ENCODE measurements at regions not wholly inside any gene's neighbourhood (a gene's known extent, or its start where the extent isn't known, plus 50 kb on each side); places are given as distances from the start of the nearest gene placed in this dataset.

DNA sequence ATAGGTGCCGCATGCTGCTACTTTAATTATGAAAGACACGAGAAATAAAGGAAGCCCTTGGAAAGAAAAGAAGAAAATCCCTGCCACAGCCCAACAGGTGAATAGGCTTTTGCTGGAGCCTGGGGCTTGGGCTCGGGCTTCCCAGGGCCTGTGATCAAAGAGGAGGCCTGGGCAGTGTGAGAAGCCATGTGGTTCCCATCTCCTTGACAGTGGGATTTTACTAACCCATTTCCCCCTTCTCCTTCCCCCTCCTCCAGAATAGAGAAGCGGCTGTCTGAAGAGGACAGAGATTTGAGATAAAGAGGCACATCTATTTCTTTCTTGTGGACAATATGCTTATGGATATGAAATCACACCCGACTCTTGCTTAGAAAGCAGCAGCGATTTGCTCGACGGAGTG lies 369.1 kb downstream of the MCTP2 start:
- no peak for DNase-seq
- ATAC-seq, result no peak
- intact Hi-C loops (cut with DNase I), result loop anchor here in 1 of 2 donors (10.0 kb wide), 1 partner anchor 64 kb away; no protein-coding TSS in a partner anchor

DNA sequence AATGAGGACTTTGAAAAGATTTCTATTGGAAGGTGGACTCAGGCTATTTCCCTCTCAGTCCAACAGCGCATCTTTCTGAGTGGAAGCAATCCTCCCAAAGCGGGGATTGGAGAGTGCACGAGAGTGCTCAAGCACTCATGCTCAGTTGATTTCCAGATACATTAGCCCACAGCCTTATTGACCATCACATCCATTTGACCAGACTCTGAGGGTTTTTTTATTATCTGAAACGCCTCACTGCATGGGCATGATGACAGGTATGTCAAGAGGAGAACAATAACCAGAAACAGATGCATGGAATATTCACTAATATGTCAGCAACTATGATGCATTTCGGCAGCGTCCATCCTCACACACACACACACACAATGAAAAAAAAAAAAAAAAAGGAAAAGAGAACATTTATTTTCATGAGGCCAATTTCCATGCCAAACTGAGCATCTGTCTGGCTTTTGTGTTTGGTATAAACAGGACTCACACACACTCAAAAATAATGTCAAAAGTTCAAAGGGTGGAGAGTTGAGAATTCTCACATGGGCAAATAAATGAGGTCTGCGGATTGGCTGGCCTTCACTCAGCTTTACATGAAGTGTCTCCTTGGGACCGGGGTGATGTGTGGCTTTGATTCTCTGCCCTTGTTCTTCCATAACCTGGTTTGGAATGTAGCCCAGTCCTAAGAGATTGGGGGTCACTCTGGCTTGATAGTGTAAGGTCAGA lies 371.6 kb downstream of the MCTP2 start:
- no peak for ATAC-seq

DNA sequence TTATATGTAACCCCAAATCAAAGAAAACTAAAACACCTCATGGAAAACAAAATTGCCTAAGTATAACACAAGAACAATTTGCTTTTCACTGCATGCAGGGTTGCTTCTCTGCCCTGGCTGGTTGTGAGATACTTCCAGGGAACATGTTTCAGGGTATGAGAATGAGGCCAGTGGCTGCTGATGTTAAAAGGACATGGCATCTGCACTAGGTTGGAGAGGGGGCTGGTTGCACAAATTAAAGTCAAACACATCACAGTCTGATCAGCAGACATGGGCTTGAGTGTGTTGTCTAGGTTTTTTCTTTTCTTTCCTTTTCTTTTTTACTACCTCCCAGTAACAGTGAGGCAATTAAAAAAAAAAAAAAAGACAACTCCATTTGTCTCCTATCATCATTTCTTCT lies 374.9 kb downstream of the MCTP2 start:
- DNase-seq (no peak), ATAC-seq (no peak)
- intact Hi-C loops (cut with DNase I), result loop anchor here in 1 of 2 donors (10.0 kb wide), 1 partner anchor 59 kb away; no protein-coding TSS in a partner anchor

More for the DNA sequence above, 371.6 kb downstream of the MCTP2 start:
- intact Hi-C loops (cut with DNase I), result loop anchor here in 1 of 2 donors (10.0 kb wide), 1 partner anchor 62 kb away; no protein-coding TSS in a partner anchor
- no peak for DNase-seq

DNA sequence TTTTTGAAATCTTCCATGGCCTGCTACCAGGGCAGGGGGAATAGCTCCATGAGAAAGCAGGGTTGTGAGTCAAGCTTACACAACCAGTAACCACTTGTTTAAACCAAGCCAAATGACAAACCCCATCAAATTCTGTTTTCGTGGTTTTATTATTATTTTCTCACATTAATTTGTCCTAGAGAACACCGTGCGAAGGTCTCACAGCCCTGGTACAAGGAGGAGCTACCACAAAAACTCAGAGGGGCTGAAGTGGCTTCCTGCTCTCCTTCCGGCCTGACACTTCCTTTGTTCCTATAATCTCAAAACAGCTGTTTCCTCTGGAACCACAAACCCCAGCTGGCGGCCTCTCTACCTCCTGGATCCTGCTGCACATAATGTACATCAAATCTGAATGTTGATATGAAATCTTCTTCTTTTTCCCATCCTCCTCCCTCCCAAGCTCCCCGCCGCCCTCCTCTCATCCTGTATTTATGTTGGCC lies 375.9 kb downstream of the MCTP2 start:
- intact Hi-C loops (cut with DNase I), result loop anchor here in 1 of 2 donors (10.0 kb wide), 1 partner anchor 58 kb away; no protein-coding TSS in a partner anchor
- ATAC-seq, result peak; percentile 23 to 78
- DNase-seq, result peak; percentile 55

DNA sequence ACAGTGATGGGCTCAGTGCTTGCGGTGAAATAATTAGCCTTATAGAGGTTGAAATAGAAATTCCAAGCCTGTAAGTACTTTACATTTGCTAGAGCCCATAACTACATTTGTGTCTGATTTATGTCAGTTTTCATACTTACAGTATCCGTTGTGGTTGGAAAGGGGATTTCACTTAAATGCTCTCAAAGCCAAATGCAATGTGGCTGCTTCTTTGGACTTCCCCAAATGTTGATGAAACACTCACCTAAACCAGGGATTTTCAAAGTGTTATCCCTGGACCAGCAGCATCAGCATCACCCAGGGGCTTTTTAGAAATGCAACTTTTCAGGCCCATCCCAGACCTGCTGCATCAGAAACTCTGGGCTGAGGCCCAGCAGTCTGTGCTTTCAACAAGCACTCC lies 378.7 kb downstream of the MCTP2 start:
- DNase-seq, result no peak
- ATAC-seq, result no peak
- intact Hi-C loops (cut with DNase I), result no loop called here

DNA sequence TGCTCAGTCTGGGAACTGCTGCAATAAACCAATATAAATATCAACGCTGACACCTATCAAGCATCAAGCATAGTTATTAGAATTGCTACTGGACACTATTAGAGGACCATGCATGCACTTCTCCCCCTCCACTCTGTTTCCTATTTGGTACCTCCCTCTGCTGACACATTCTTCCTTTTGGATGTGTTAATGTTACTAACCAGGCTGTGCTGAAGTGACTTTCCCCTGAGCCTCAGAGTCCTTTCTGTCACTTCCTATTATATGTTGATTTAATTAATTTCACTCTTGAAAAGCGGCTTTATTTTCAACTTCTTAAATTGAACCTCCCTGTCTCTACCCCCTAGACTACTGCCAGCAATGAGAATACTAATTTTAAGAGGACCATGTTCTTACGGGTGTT lies 379.1 kb downstream of the MCTP2 start:
- intact Hi-C loops (cut with DNase I), result no loop called here
- DNase-seq, result no peak
- peak in 1 of 2 donors; percentile 30 for ATAC-seq

DNA sequence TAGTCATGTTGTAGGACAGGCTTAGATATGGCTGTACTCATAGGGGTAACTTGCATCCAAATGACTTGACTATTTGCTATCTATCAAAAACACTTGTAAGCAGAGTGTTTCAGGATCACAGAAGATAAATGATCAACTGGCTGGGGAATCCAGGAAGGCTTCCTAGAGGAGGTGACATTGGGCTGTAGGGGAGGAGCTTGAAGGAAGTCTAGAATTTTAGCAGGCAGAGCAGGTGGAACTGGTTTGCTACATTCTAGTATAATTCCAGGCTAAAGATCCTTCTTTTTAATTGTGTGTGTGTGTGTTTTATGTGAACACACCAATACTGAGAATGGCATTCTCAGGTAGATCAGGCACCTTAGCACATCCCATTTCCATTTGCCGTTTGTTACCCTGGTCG lies 380.3 kb downstream of the MCTP2 start:
- DNase-seq (no peak), ATAC-seq (no peak)
- intact Hi-C loops (cut with DNase I), result no loop called here

DNA sequence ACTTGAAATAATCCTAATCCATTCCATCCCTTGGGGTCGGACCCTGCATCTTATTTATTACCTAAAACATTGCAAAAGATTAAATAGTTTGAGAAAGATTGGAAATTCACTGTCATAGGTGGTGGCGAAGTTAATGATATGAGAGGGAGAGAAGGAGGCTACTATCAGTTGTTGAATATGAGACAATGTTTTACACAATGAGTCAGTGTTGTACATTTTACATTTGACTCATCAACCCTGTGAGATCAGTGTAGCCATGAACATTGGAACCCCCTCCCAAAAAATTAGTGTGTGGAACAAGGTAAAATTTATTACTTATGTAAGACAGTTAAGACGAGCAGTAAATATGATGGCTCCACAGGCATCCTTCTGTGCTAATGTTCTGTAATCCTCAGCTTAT lies 384.3 kb downstream of the MCTP2 start:
- no peak for DNase-seq
- no peak for ATAC-seq

DNA sequence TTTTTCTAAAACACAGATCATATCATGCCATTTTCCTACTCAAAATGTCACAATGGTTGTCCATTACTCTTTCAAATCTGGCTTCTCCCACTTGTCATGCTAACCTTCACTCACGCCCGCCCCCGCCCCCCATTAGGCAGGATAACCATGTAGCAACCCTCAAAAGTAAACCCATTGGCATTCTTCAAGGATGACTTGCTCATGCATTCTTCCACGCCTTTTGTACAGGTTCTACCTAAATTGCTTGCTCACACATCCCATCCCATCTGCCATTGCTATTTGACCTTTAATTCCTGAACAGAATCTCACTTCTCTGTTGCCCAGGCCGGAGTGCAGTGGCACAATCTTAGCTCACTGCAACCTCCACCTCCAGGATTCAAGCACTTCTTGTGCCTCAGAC lies 389.3 kb downstream of the MCTP2 start:
- ATAC-seq (no peak), DNase-seq (no peak)
- intact Hi-C loops (cut with DNase I), result no loop called here

More for the DNA sequence above, 384.3 kb downstream of the MCTP2 start:
- intact Hi-C loops (cut with DNase I), result no loop called here

DNA sequence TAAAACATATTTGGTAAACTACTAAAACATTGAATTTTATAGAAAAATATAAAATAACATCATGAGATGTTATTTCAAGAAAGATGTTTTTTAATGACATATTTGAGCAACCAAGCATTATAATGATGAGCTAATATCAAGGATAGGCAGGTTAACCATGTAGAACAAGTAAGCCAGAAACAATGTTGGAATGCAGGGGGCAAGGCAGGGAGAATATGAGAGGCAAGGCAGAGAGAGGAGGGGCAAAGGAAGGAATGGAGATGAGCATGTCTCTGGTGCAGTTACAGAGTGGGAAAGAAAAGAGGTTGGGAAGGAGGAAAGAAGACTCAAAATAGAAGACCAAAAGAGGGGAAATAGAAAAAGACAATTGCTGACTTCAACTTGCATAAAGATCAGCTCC lies 390.4 kb downstream of the MCTP2 start:
- DNase-seq, result no peak
- ATAC-seq, result no peak
- intact Hi-C loops (cut with DNase I), result no loop called here

DNA sequence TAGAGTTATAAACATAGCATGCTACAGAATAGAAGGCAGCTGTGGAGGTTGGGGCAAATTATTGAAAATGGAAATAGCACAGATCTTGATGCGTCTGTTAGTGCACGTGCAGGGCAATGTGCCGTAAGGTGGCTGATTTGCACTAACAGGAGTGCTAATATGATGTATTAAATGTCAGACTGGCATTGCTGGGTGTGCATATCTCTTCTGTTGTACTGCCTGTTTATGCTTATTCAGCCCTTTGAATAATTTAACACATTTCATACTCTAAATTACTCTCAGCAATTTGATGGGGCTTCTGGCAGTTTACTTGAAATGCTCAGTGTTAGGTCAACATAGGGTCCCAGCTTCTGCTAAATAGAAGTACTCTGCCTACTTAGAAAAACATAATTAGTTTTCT lies 395.6 kb downstream of the MCTP2 start:
- DNase-seq, result no peak
- no peak for ATAC-seq
- intact Hi-C loops (cut with DNase I), result no loop called here

DNA sequence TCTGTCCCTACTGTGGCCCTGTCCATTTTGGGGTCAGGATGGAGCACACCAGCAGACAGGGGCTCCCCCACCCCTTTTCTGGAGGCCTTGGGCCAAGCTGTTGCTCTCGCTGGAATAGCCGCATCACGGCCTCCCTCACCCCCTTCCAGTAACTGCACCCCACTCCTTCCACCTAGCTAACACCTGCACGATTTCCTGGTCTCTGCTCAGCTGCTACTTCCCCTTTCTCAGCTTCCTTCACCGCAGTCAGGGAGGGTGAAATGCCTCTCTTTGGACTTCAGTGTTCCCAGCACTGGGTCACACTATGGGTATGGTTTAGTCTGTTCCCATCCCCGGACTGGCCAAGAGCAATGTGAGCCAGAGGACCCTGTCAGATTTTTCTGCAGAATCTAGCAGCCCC lies 400.2 kb downstream of the MCTP2 start:
- no peak for DNase-seq
- intact Hi-C loops (cut with DNase I), result no loop called here
- ATAC-seq, result no peak

DNA sequence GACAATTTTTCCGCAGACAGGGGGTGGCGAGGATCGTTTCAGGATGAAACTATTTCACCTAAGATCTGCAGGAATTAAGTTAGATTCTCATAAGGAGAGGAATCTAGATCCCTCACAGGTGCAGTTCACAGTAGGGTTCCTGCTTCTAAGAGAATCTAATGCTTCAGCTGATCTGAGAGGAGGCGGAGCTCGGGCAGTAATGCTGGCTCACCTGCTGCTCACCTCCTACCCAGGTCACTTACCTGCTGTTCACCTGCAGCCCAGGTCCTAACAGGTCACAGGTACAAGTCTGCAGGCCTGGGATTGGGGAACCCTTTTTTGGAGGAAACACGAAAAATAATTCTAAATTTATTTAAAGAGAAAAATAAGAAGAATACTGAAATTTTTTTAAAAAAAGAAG lies 406.8 kb downstream of the MCTP2 start:
- ATAC-seq (no peak), DNase-seq (no peak)
- intact Hi-C loops (cut with DNase I), result no loop called here

DNA sequence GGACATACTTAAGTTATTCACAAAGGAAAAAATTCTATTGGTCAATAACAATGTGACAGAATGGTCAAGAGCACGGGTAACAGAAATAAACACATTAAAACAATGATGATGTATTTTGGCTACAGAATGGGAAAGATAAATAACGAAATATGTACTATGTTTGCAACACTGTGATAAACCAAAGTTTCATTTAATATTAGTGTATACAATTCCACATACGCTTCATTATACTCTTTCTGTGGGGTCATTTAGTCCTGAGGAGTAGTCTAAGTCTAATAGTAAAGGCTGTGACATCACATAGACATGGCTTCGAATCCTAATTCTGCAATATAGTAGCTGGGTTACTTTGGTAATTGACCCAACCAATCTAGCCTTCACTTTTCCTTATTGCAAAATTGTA lies 408.3 kb downstream of the MCTP2 start:
- ATAC-seq, result no peak

DNA sequence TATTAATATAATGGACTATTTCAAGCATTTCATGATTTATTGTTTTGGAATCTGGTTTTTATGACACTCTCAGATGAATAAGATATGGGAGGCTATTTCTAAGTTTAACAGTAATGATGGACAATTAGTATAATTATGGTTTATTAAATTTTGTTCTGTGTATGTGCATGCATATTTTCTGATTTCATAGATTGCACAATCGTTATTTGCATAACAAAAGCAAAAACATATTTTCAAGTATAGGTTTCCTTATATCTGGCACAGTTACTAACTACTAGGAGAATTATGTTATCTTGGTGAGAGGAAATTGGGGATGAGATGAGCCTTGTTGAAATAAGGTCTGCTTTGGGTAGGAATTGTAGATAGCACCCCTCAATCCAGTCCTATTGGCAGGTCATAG lies 413.1 kb downstream of the MCTP2 start:
- no peak for DNase-seq
- intact Hi-C loops (cut with DNase I), result no loop called here
- ATAC-seq, result no peak

More for the DNA sequence above, 408.3 kb downstream of the MCTP2 start:
- intact Hi-C loops (cut with DNase I), result no loop called here
- no peak for DNase-seq

DNA sequence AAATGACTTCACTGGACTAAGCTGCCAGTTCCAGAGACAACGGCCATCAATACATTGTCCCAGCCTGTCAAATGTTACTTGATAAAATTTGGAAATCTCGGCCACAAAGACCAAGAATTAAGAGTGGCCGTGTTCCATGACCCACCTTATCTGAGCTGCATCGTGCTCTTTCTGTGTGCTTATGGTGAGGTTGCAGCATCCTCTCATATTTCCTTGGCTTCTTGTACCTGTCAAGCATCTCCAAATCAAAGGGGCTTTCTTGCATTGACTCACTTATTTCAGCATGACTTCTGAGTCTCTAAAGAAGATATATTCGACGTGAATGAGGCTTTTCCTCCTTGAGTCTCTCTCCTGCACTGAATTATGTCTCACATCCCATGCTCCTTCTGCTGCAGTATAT lies 421.7 kb downstream of the MCTP2 start:
- ATAC-seq, result no peak
- intact Hi-C loops (cut with DNase I), result no loop called here
- no peak for DNase-seq

DNA sequence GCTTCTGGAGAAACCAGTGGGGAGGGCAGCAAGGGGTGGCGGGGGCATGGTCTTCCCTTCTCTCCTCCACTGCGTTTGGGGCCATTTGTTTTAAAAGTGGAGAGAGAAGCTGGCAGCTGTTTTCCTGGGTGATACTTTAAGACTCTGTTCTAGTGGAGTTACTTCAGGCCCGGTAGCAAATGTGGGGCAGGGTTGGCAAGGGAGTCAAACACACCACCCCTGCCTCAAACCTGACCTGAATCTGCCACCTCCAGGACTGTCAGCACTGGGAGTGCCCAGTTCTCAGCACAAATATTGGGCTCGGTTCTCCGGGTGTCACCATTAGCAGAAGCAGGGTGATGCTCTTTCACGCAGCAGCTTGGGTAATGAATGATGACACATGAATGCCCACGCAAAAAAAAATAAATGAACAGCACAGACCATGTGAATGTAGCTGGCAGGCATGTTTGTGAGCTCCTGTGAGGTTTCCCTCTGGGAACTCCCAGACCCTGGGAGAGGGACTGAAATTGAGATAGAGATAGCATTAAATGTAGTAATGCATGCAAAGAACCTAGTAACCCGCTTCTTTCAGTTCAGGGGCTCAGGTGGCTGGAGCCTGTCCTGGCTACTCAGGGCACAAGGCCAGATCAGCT lies 424.0 kb downstream of the MCTP2 start:
- intact Hi-C loops (cut with DNase I), result no loop called here
- DNase-seq (no peak), ATAC-seq (no peak)

DNA sequence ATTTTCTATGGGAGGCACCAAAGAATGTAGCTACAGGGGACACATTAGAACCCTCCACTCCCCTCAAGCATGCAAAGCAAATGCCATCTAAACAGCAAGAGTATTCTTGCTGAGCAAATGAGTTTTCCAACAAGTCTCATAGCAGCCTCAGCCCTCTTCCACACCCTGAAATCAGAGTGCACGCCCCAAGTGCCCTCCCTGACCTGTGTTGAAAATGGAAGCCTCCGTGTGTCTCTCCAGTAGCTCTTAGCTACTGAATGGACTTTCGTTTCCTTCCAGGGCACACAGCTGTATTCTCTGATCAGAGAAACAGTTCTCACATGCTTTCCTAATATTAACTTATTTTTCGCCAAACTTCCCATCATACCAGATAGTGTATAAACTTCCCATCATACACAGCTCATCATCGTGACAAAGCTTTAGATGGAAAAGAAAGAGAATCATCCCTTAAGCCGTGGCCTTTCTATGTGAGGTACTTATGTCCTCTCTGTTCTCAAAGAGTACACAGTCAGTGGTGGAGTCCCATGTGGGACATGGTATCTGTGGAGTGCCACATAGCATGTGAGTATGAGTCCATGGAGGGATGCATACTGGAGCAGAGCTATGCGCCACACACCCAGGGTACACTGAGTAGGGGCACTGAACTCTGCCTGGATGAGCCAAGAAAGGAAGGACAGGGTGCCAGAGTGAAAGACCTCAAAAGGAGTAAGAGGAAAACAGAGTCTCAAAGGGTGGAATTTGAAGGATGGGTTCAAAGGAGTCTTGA lies 434.5 kb downstream of the MCTP2 start:
- intact Hi-C loops (cut with DNase I), result loop anchor here in 1 of 2 donors (10.0 kb wide), 1 partner anchor 61 kb away; no protein-coding TSS in a partner anchor
- no peak for DNase-seq
- ATAC-seq, result no peak

DNA sequence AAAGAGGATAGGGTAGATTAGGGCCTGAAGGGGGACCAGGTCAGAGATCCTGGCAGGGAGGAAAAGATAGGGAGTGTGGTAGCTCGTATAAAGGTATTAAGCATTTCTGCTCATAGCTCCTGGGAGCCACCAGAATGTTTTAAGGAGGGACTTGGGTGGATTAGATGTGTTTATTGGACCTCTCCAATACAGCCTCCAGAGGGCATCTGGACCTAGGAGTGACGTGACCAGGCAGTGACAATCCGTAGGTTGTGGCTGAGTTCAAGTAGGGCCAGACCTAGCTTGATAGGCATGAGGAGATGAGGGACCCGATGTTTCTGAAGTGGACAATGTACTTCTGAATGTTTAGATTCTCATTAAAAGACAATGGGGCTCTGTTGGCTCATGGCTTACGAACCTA lies 435.2 kb downstream of the MCTP2 start:
- DNase-seq (no peak), ATAC-seq (no peak)
- intact Hi-C loops (cut with DNase I), result loop anchor here in 1 of 2 donors (10.0 kb wide), 1 partner anchor 62 kb away; no protein-coding TSS in a partner anchor

DNA sequence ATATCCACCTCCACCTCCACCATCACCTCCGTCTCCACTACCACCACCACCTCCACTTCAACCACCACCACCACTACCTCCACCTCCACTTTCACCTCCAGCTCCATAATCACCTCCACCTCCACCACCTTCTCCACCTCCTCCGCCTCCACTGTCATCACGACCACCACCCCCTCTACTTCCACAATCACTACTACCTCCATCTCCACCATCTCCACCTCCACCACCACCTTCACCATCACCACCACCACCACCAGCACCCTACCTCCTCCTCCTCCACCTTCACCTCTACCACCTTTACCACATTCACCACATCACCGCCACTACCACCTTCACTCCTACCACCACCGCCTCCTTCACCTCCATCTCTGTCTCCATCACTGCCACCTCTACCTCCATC lies 435.7 kb downstream of the MCTP2 start:
- intact Hi-C loops (cut with DNase I), result loop anchor here in 1 of 2 donors (10.0 kb wide), 1 partner anchor 62 kb away; no protein-coding TSS in a partner anchor
- no peak for ATAC-seq

More for the DNA sequence above, 435.7 kb downstream of the MCTP2 start:
- DNase-seq, result no peak

Measured in left cardiac atrium (tissue), 4 donors.